Upper lobe of left lung (tissue), 6 donors: ENCODE measurements at regions not wholly inside any gene's neighbourhood (a gene's known extent, or its start where the extent isn't known, plus 50 kb on each side); places are given as distances from the start of the nearest gene placed in this dataset.

ENCODE experiments used
- ATAC-seq, 2 donors: fragments of 200-7000 bp; cut with Tn5 transposase; one replicate each; pipeline ENCODE4 v1.9.1; 2022; ENCODE audit warnings: mild to moderate bottlenecking in 2 of 2, moderate library complexity in 2 of 2; ENCODE audit not compliant: low FRiP score in 2 of 2
- DNase-seq, 2 donors: peaks; one replicate each; pipeline ENCODE4 v3.0.0-alpha.2; 2019 to 2020
- H3K27ac ChIP-seq, 4 donors: fragments of 200-600 bp; sonication (generic); one replicate each; pipeline ENCODE4 v1.5.1; 2016 to 2019
- H3K27me3 ChIP-seq, 4 donors: fragments of 200-600 bp; sonication (generic); one replicate each; pipeline ENCODE4 v1.5.1; 2017 to 2019
- H3K36me3 ChIP-seq, 4 donors: fragments of 200-600 bp; sonication (generic); one replicate each; pipeline ENCODE4 v1.5.1; 2016 to 2019
- H3K4me1 ChIP-seq, 4 donors: fragments of 200-600 bp; sonication (generic); one replicate each; pipeline ENCODE4 v1.5.1; 2018 to 2019
- H3K4me3 ChIP-seq, 4 donors: fragments of 200-600 bp; sonication (generic); one replicate each; pipeline ENCODE4 v1.5.1; 2017 to 2019; ENCODE audit warnings: mild to moderate bottlenecking in 2 of 4, moderate library complexity in 1 of 4
- H3K9me3 ChIP-seq, 4 donors: fragments of 200-600 bp; sonication (generic); one replicate each; pipeline ENCODE4 v1.5.1; 2018 to 2019
- CTCF ChIP-seq, 6 experiments: fragments of 450-650 bp in 4 of 6; fragments of 200-600 bp in 2 of 6; sonication (generic) in 2 of 6; IDR thresholded peaks; one replicate each; pipeline ENCODE4 v1.5.1; 2016 to 2019; ENCODE audit warnings: antibody characterized with exemption in 6 of 6
- EP300 ChIP-seq, 4 donors: sonication (generic); formaldehyde crosslinking; IDR thresholded peaks; one replicate each; pipeline ENCODE4 v1.5.1; 2017; ENCODE audit warnings: antibody characterized with exemption in 4 of 4, control low read depth in 2 of 4
- POLR2A ChIP-seq, 4 donors: fragments of 450-650 bp; IDR thresholded peaks; one replicate each; pipeline ENCODE4 v1.5.1; 2016 to 2017; ENCODE audit warnings: antibody characterized with exemption in 4 of 4, mild to moderate bottlenecking in 2 of 4
- POLR2AphosphoS5 ChIP-seq, 2 donors: sonication (generic); formaldehyde crosslinking; IDR thresholded peaks; one replicate each; pipeline ENCODE4 v1.5.1; 2017; ENCODE audit warnings: antibody characterized with exemption in 2 of 2
- WGBS, 2 donors: methylation state at CpG; one replicate each; pipeline ENCODE4 v1.1.5; 2017 to 2018; 5-methylcytosine and 5-hydroxymethylcytosine counted together
- donor health status: DM: no; HTN: no; CAD: no; lungs with moderate emphysema.
- donor health status: DM: no; HTN: yes; CAD: no; lungs with severe emphysema.

GRCh38 chr10:128307820-128308219 is 181.6 kb upstream of the MKI67 start:
- H3K36me3 ChIP-seq = no peaks in the 10 kb centered on the region
- H3K9me3 ChIP-seq = no peaks in the 10 kb centered on the region
- ATAC-seq (no peak), DNase-seq (no peak)
- no peaks in the 10 kb centered on the region for H3K4me1 ChIP-seq
- no peaks in the 10 kb centered on the region for H3K27me3 ChIP-seq
- WGBS, 2 donors = 65 to 83% methylated on average over 1 of the region's 1 CpG
- TF ChIP-seq POLR2A (IDR thresholded peaks at IDR 0.05) (no peak), EP300 (IDR thresholded peaks at IDR 0.05) (no peak), POLR2AphosphoS5 (IDR thresholded peaks at IDR 0.05) (no peak), CTCF (IDR thresholded peaks at IDR 0.05) (no peak)
- no peak overlapping the region for H3K4me3 ChIP-seq
- H3K27ac ChIP-seq = no peak overlapping the region

GRCh38 chr10:128310971-128311658 is 184.9 kb upstream of the MKI67 start:
- H3K27me3 ChIP-seq = no peaks in the 10 kb centered on the region
- no peaks in the 10 kb centered on the region for H3K4me1 ChIP-seq
- H3K27ac ChIP-seq = no peak overlapping the region
- ATAC-seq (no peak), DNase-seq (no peak)
- TF ChIP-seq POLR2A (IDR thresholded peaks at IDR 0.05) (no peak), POLR2AphosphoS5 (IDR thresholded peaks at IDR 0.05) (no peak), CTCF (IDR thresholded peaks at IDR 0.05) (no peak), EP300 (IDR thresholded peaks at IDR 0.05) (no peak)
- H3K9me3 ChIP-seq = no peaks in the 10 kb centered on the region
- H3K4me3 ChIP-seq = no peak overlapping the region
- 70 to 75% methylated on average over 7 to 9 of the region's 9 CpGs for WGBS, 2 donors
- H3K36me3 ChIP-seq = no peaks in the 10 kb centered on the region

GRCh38 chr10:128312250-128312649 is 186.0 kb upstream of the MKI67 start:
- no peak for ATAC-seq
- 85 to 88% methylated on average over 6 to 7 of the region's 7 CpGs for WGBS, 2 donors
- DNase-seq = no peak
- Histone ChIP-seq H3K36me3 (no peaks in the 10 kb centered on the region), H3K4me3 (no peak overlapping the region), H3K4me1 (no peaks in the 10 kb centered on the region), H3K9me3 (no peaks in the 10 kb centered on the region), H3K27me3 (no peaks in the 10 kb centered on the region), H3K27ac (no peak overlapping the region)
- TF ChIP-seq EP300 (IDR thresholded peaks at IDR 0.05) (no peak), CTCF (IDR thresholded peaks at IDR 0.05) (no peak), POLR2A (IDR thresholded peaks at IDR 0.05) (no peak), POLR2AphosphoS5 (IDR thresholded peaks at IDR 0.05) (no peak)

- DNase-seq = no peak
- WGBS, 2 donors = 54 to 85% methylated on average over 1 of the region's 1 CpG
- TF ChIP-seq POLR2A (IDR thresholded peaks at IDR 0.05) (no peak), EP300 (IDR thresholded peaks at IDR 0.05) (no peak), CTCF (IDR thresholded peaks at IDR 0.05) (no peak), POLR2AphosphoS5 (IDR thresholded peaks at IDR 0.05) (no peak)
Observed at GRCh38 chr10:128314686-128315085, 188.5 kb upstream of the MKI67 start.

GRCh38 chr10:128316121-128316726 is 190.0 kb upstream of the MKI67 start:
- no peaks in the 10 kb centered on the region for H3K4me1 ChIP-seq
- no peaks in the 10 kb centered on the region for H3K9me3 ChIP-seq
- no peaks in the 10 kb centered on the region for H3K36me3 ChIP-seq
- no peak overlapping the region for H3K27ac ChIP-seq
- WGBS, 2 donors = 85 to 92% methylated on average over 6 of the region's 6 CpGs
- H3K4me3 ChIP-seq = no peak overlapping the region
- TF ChIP-seq EP300 (IDR thresholded peaks at IDR 0.05) (no peak), CTCF (IDR thresholded peaks at IDR 0.05) (no peak), POLR2A (IDR thresholded peaks at IDR 0.05) (no peak), POLR2AphosphoS5 (IDR thresholded peaks at IDR 0.05) (no peak)
- DNase-seq (no peak), ATAC-seq (no peak)
- no peaks in the 10 kb centered on the region for H3K27me3 ChIP-seq

More at GRCh38 chr10:128314686-128315085, 188.5 kb upstream of the MKI67 start:
- Histone ChIP-seq H3K36me3 (no peaks in the 10 kb centered on the region), H3K27me3 (no peaks in the 10 kb centered on the region), H3K27ac (no peak overlapping the region), H3K4me1 (no peaks in the 10 kb centered on the region), H3K4me3 (no peak overlapping the region), H3K9me3 (no peaks in the 10 kb centered on the region)
- no peak for ATAC-seq
